ENCODE measurements at regions not wholly inside any gene's neighbourhood (a gene's known extent, or its start where the extent isn't known, plus 50 kb on each side); places are given as distances from the start of the nearest gene placed in this dataset.

GRCh38 chr16:80418517-80419355 lies 122.1 kb upstream of the DYNLRB2 start:
- DNase-seq = no peak

GRCh38 chr16:80417706-80418271 lies 123.0 kb upstream of the DYNLRB2 start:
- no peak for DNase-seq

GRCh38 chr16:80408014-80408413 lies 132.8 kb upstream of the DYNLRB2 start:
- DNase-seq = no peak

GRCh38 chr16:80407265-80407987 lies 133.4 kb upstream of the DYNLRB2 start:
- no peak for DNase-seq

- no peak for DNase-seq
Observed at GRCh38 chr16:80404847-80405246, 135.9 kb upstream of the DYNLRB2 start.

GRCh38 chr16:80403894-80404293 lies 136.9 kb upstream of the DYNLRB2 start:
- DNase-seq = no peak

GRCh38 chr16:80390871-80391489 lies 149.8 kb upstream of the DYNLRB2 start:
- no peak for DNase-seq

- DNase-seq = no peak
Observed at GRCh38 chr16:80390046-80390445, 150.7 kb upstream of the DYNLRB2 start.

GRCh38 chr16:80389338-80389737 lies 151.5 kb upstream of the DYNLRB2 start:
- no peak for DNase-seq

GRCh38 chr16:80387318-80387921 lies 153.4 kb upstream of the DYNLRB2 start:
- DNase-seq = no peak

GRCh38 chr16:80384862-80385261 lies 155.9 kb upstream of the DYNLRB2 start:
- DNase-seq = no peak

- no peak for DNase-seq
Observed at GRCh38 chr16:80380514-80380913, 160.3 kb upstream of the DYNLRB2 start.

GRCh38 chr16:80377096-80377956 lies 163.5 kb upstream of the DYNLRB2 start:
- no peak for DNase-seq

- no peak for DNase-seq
Observed at GRCh38 chr16:80375973-80376372, 164.8 kb upstream of the DYNLRB2 start.

- no peak for DNase-seq
Observed at GRCh38 chr16:80375513-80375912, 165.3 kb upstream of the DYNLRB2 start.

GRCh38 chr16:80372341-80372740 lies 168.5 kb upstream of the DYNLRB2 start:
- DNase-seq = no peak

GRCh38 chr16:80369138-80369958 lies 171.4 kb upstream of the DYNLRB2 start:
- no peak for DNase-seq

- no peak for DNase-seq
Observed at GRCh38 chr16:80367037-80367658, 173.6 kb upstream of the DYNLRB2 start.

- no peak for DNase-seq
Observed at GRCh38 chr16:80366023-80366422, 174.8 kb upstream of the DYNLRB2 start.

GRCh38 chr16:80362816-80363215 lies 178.0 kb upstream of the DYNLRB2 start:
- no peak for DNase-seq

- no peak for DNase-seq
Observed at GRCh38 chr16:80356365-80356764, 184.4 kb upstream of the DYNLRB2 start.

Data from KG1 (cell line).